HEK293 (cell line): ENCODE measurements at regions not wholly inside any gene's neighbourhood (a gene's known extent, or its start where the extent isn't known, plus 50 kb on each side); places are given as distances from the start of the nearest gene placed in this dataset.

ENCODE experiments used
- CTCF ChIA-PET: fragments of 350-600 bp; formaldehyde crosslinking; extraction: SDS; loops from one replicate; lab custom pipeline; 2021; ENCODE audit warnings: antibody characterized with exemption; lab: Yijun Ruan, JAX
- POLR2A ChIA-PET: fragments of 300-600 bp; formaldehyde crosslinking; extraction: SDS; loops from one replicate; lab custom pipeline; 2020; ENCODE audit warnings: antibody characterized with exemption, inconsistent platforms; lab: Yijun Ruan, JAX
- H3K27ac ChIP-seq: fragments of 200-500 bp; sonication (Bioruptor generic); 2 replicates; pipeline ENCODE4 v1.5.1; 2014; ENCODE audit warnings: low read depth, low read length, control low read depth, inconsistent platforms; ENCODE audit errors: extremely low read depth
- H3K36me3 ChIP-seq, 2 experiments: fragments of 200-500 bp in 1 of 2; sonication (Bioruptor generic) in 1 of 2; 1 replicate in 1 of 2; 2 replicates in 1 of 2; pipeline ENCODE4 v1.5.1; 2014 to 2017; ENCODE audit warnings: inconsistent platforms in 2 of 2, low read length in 2 of 2; ENCODE audit not compliant: control insufficient read depth in 2 of 2, insufficient read depth in 1 of 2
- H3K4me1 ChIP-seq: fragments of 200-500 bp; sonication (Bioruptor generic); 2 replicates; pipeline ENCODE4 v1.5.1; 2014; ENCODE audit warnings: mild to moderate bottlenecking, low read length, inconsistent platforms; ENCODE audit not compliant: control insufficient read depth, insufficient read depth
- H3K4me3 ChIP-seq: 2 replicates; pipeline ENCODE4 v1.5.1; 2011; ENCODE audit warnings: low read depth, mild to moderate bottlenecking, control low read depth, low read length, moderate library complexity
- H3K9me3 ChIP-seq: fragments of 200-500 bp; sonication (Bioruptor generic); 2 replicates; pipeline ENCODE4 v1.5.1; 2014; ENCODE audit warnings: low read depth, low read length, inconsistent platforms; ENCODE audit not compliant: control insufficient read depth, insufficient read depth
- IKZF3 ChIP-seq: fragments of 450-650 bp; IDR thresholded peaks from 2 replicates; pipeline ENCODE4 v1.5.0; 2018; ENCODE audit warnings: missing biosample characterization, mild to moderate bottlenecking, missing genetic modification characterization, moderate library complexity
- MEIS1 ChIP-seq: sonication (generic); formaldehyde crosslinking; IDR thresholded peaks from 2 replicates; pipeline ENCODE4 v1.8.1; 2022; ENCODE audit warnings: missing genetic modification reagents, mild to moderate bottlenecking, borderline replicate concordance
- REPIN1 ChIP-seq: fragments of 450-650 bp; formaldehyde crosslinking; IDR thresholded peaks from 2 replicates; pipeline ENCODE4 v1.5.1; 2017; ENCODE audit warnings: missing biosample characterization, missing genetic modification characterization, low read depth
- SCRT1 ChIP-seq: fragments of 450-650 bp; formaldehyde crosslinking; IDR thresholded peaks from 2 replicates; pipeline ENCODE4 v1.5.1; 2016; ENCODE audit warnings: missing biosample characterization, missing genetic modification characterization, borderline replicate concordance
- TCF7L2 ChIP-seq: IDR thresholded peaks from 2 replicates; pipeline ENCODE4 v1.6.1; 2011; ENCODE audit warnings: low read depth, mild to moderate bottlenecking, inconsistent platforms, low read length, moderate library complexity, borderline replicate concordance
- TRIM28 ChIP-seq: IDR thresholded peaks from 2 replicates; pipeline ENCODE4 v1.6.1; 2011; ENCODE audit warnings: low read length, control low read depth, borderline replicate concordance
- ZBTB20 ChIP-seq: fragments of 450-650 bp; formaldehyde crosslinking; IDR thresholded peaks from 2 replicates; pipeline ENCODE4 v1.5.1; 2016; ENCODE audit warnings: missing biosample characterization, missing genetic modification characterization
- ZBTB8A ChIP-seq: fragments of 450-650 bp; formaldehyde crosslinking; IDR thresholded peaks from 2 replicates; pipeline ENCODE4 v1.5.1; 2016; ENCODE audit warnings: missing biosample characterization, missing genetic modification characterization
- ZFHX2 ChIP-seq: fragments of 450-650 bp; formaldehyde crosslinking; conservative IDR thresholded peaks from 2 replicates; pipeline ENCODE4 v1.5.1; 2016; ENCODE audit warnings: missing biosample characterization, missing genetic modification characterization
- ZFP3 ChIP-seq: fragments of 450-650 bp; formaldehyde crosslinking; IDR thresholded peaks from 2 replicates; pipeline ENCODE4 v1.5.1; 2016; ENCODE audit warnings: low read depth, missing biosample characterization, missing genetic modification characterization
- ZFP41 ChIP-seq: fragments of 450-650 bp; formaldehyde crosslinking; IDR thresholded peaks from 2 replicates; pipeline ENCODE4 v1.5.1; 2016; ENCODE audit warnings: missing biosample characterization, missing genetic modification characterization, borderline replicate concordance
- ZNF132 ChIP-seq: fragments of 450-650 bp; formaldehyde crosslinking; IDR thresholded peaks from 2 replicates; pipeline ENCODE4 v1.5.1; 2017; ENCODE audit warnings: missing biosample characterization, missing genetic modification characterization, borderline replicate concordance
- ZNF133 ChIP-seq: fragments of 450-650 bp; formaldehyde crosslinking; IDR thresholded peaks from 2 replicates; pipeline ENCODE4 v1.5.1; 2016; ENCODE audit warnings: missing biosample characterization, missing genetic modification characterization
- ZNF157 ChIP-seq: fragments of 450-650 bp; formaldehyde crosslinking; IDR thresholded peaks from 2 replicates; pipeline ENCODE4 v1.5.1; 2016; ENCODE audit warnings: missing biosample characterization, missing genetic modification characterization
- ZNF184 ChIP-seq: fragments of 450-650 bp; IDR thresholded peaks from 2 replicates; pipeline ENCODE4 v1.5.1; 2018; ENCODE audit warnings: missing biosample characterization, mild to moderate bottlenecking, missing genetic modification characterization
- ZNF214 ChIP-seq: fragments of 450-650 bp; formaldehyde crosslinking; IDR thresholded peaks from 2 replicates; pipeline ENCODE4 v1.5.1; 2017; ENCODE audit warnings: missing biosample characterization, mild to moderate bottlenecking, missing genetic modification characterization, borderline replicate concordance
- ZNF350 ChIP-seq: fragments of 450-650 bp; formaldehyde crosslinking; IDR thresholded peaks from 2 replicates; pipeline ENCODE4 v1.5.0; 2017; ENCODE audit warnings: missing biosample characterization, mild to moderate bottlenecking, missing genetic modification characterization
- ZNF473 ChIP-seq: fragments of 450-650 bp; formaldehyde crosslinking; IDR thresholded peaks from 2 replicates; pipeline ENCODE4 v1.5.1; 2017; ENCODE audit warnings: missing biosample characterization, missing genetic modification characterization
- ZNF548 ChIP-seq: fragments of 450-650 bp; formaldehyde crosslinking; IDR thresholded peaks from 2 replicates; pipeline ENCODE4 v1.5.1; 2016; ENCODE audit warnings: missing biosample characterization, missing genetic modification characterization
- ZNF623 ChIP-seq: fragments of 450-650 bp; formaldehyde crosslinking; IDR thresholded peaks from 2 replicates; pipeline ENCODE4 v1.5.1; 2016; ENCODE audit warnings: missing biosample characterization, missing genetic modification characterization
- ZNF707 ChIP-seq: fragments of 450-650 bp; formaldehyde crosslinking; IDR thresholded peaks from 2 replicates; pipeline ENCODE4 v1.5.1; 2016; ENCODE audit warnings: missing biosample characterization, missing genetic modification characterization
- ZNF768 ChIP-seq: fragments of 450-650 bp; formaldehyde crosslinking; IDR thresholded peaks from 2 replicates; pipeline ENCODE4 v1.5.1; 2018; ENCODE audit warnings: missing biosample characterization, mild to moderate bottlenecking, missing genetic modification characterization
- TF ChIP-seq, protein P1 (sequence below): fragments of 450-650 bp; formaldehyde crosslinking; IDR thresholded peaks from 2 replicates; pipeline ENCODE4 v1.5.1; 2016; ENCODE audit warnings: missing biosample characterization, missing genetic modification characterization
- TF ChIP-seq, protein P2 (sequence below): fragments of 450-650 bp; formaldehyde crosslinking; IDR thresholded peaks from 2 replicates; pipeline ENCODE4 v1.5.1; 2016; ENCODE audit warnings: missing biosample characterization, missing genetic modification characterization, low read depth

DNA sequence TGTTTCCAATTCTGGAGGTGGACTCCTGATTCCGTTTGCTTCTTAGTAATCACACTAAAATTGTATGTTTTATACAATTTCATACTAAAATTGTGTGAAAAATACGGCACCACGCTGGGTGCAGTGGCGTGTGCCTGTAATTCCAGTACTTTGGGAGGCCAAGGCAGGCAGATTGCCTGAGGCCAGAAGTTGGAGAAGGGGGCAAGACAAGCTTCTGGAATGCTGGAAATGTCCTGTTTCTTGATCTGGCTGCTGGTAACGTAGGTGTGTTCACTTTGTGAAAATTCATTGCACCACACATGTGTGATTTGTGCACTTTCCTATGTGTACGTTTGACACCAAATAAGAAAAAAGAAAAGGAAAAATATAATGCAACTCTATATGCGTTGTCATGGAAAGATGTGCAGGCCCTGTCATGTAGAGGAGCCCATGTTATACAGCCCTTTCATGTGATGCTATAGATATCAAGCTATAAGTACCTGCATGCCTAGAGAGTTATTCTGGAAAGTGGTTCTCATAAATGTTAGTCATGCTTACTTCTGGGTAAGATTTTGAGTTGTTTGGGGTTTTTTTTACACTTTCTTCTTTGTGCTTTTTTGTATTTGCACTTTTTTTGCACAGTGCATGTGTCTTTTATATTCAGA is 119.9 kb downstream of the TMEM174 start:
- TF ChIP-seq ZFP3 (tag by site-specific recombination) (no peak), ZBTB20 (tag by site-specific recombination) (no peak), ZNF133 (tag by site-specific recombination) (no peak), ZNF768 (tag by site-specific recombination) (no peak), ZFP41 (tag by site-specific recombination) (no peak), ZNF548 (tag by site-specific recombination) (no peak), ZNF132 (no peak), ZNF707 (tag by site-specific recombination) (no peak), MEIS1 (CRISPR knock-in tag) (no peak), ZNF157 (tag by site-specific recombination) (no peak), ZNF350 (tag by site-specific recombination) (no peak), SCRT1 (tag by site-specific recombination) (no peak), TRIM28 (no peak), ZNF214 (no peak), ZBTB8A (tag by site-specific recombination) (no peak)
- TF ChIP-seq, protein P1, sequence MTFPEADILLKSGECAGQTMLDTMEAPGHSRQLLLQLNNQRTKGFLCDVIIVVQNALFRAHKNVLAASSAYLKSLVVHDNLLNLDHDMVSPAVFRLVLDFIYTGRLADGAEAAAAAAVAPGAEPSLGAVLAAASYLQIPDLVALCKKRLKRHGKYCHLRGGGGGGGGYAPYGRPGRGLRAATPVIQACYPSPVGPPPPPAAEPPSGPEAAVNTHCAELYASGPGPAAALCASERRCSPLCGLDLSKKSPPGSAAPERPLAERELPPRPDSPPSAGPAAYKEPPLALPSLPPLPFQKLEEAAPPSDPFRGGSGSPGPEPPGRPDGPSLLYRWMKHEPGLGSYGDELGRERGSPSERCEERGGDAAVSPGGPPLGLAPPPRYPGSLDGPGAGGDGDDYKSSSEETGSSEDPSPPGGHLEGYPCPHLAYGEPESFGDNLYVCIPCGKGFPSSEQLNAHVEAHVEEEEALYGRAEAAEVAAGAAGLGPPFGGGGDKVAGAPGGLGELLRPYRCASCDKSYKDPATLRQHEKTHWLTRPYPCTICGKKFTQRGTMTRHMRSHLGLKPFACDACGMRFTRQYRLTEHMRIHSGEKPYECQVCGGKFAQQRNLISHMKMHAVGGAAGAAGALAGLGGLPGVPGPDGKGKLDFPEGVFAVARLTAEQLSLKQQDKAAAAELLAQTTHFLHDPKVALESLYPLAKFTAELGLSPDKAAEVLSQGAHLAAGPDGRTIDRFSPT (tag by site-specific recombination): no peak
- Histone ChIP-seq H3K27ac (no peak overlapping the region), H3K4me1 (peaks cover 15% of the 10 kb centered on the region), H3K4me3 (no peak overlapping the region), H3K9me3 (no peaks in the 10 kb centered on the region), H3K36me3 (no peaks in the 10 kb centered on the region)
- ChIA-PET CTCF (interaction anchor here (0.6 to 4.7 kb wide), 4 partner anchors 9 to 160 kb away, joined by 3 to 23 read pairs (median 4); no protein-coding TSS in a partner anchor), POLR2A (no interaction called here)

DNA sequence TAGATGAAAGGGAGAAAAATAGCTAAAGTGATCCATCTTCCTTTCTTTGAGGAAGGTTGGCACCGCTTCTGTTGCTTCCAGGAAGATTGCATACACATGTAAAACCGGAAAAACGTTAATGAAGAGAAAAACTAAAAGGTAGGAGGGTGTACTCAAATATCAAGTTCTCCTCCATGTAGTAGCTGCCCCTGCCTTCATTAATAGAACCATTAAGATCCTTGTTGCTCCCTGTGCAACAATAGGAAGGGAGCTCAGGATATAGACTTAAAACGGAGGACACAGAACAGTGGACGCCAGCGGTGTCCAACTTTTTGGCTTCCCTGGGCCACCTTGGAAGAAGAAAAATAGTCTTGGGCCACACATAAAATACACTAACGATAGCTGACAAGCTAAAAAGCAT is 118.9 kb downstream of the TMEM174 start:
- CTCF ChIA-PET: interaction anchor here (0.7 to 4.7 kb wide), 2 partner anchors 76 to 163 kb away, joined by 3 to 23 read pairs; no protein-coding TSS in a partner anchor

DNA sequence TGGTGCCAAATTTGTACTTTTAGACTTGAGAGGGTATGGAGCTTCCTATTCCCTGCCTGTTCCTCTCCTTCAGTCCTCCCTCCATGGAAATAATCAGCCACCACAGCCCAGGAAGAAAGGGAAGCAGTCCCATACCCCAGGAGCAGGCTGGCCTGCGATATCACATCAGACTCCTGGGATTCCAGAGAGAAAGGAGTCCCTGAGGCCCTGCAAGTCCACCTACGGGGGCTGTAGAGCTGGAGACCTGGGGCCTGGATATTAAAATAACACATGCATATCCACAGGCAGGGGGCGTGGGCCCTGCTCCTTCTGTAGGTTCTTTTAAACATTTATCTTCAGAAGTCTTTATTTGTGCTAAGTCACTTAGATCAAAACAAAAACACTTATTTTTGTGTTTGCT is 117.2 kb downstream of the TMEM174 start:
- Histone ChIP-seq H3K9me3 (no peaks in the 10 kb centered on the region), H3K4me3 (no peak overlapping the region), H3K36me3 (no peaks in the 10 kb centered on the region), H3K27ac (no peak overlapping the region), H3K4me1 (peaks cover 9% of the 10 kb centered on the region)
- CTCF ChIA-PET: interaction anchor here (0.6 to 1.3 kb wide), 3 partner anchors 74 to 460 kb away, joined by 3 read pairs; partner anchors contain the start of gene FOXD1
- no peak for TF ChIP-seq ZNF473 (tag by site-specific recombination)
- POLR2A ChIA-PET: no interaction called here

More for the DNA sequence above, 118.9 kb downstream of the TMEM174 start:
- Histone ChIP-seq H3K4me1 (peaks cover 12% of the 10 kb centered on the region), H3K4me3 (no peak overlapping the region), H3K27ac (no peak overlapping the region), H3K9me3 (no peaks in the 10 kb centered on the region), H3K36me3 (no peaks in the 10 kb centered on the region)
- TF ChIP-seq ZFHX2 (tag by site-specific recombination): no peak
- TF ChIP-seq REPIN1 (tag by site-specific recombination): no peak
- TF ChIP-seq IKZF3 (tag by site-specific recombination): no peak
- no peak for TF ChIP-seq TCF7L2
- TF ChIP-seq ZNF623 (tag by site-specific recombination): no peak
- TF ChIP-seq, protein P2, sequence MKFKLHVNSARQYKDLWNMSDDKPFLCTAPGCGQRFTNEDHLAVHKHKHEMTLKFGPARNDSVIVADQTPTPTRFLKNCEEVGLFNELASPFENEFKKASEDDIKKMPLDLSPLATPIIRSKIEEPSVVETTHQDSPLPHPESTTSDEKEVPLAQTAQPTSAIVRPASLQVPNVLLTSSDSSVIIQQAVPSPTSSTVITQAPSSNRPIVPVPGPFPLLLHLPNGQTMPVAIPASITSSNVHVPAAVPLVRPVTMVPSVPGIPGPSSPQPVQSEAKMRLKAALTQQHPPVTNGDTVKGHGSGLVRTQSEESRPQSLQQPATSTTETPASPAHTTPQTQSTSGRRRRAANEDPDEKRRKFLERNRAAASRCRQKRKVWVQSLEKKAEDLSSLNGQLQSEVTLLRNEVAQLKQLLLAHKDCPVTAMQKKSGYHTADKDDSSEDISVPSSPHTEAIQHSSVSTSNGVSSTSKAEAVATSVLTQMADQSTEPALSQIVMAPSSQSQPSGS (tag by site-specific recombination): no peak
- no peak for TF ChIP-seq ZNF184 (tag by site-specific recombination)
- POLR2A ChIA-PET: no interaction called here
